GM12864 (cell line): ENCODE measurements at regions not wholly inside any gene's neighbourhood (a gene's known extent, or its start where the extent isn't known, plus 50 kb on each side); places are given as distances from the start of the nearest gene placed in this dataset.

ENCODE experiments used
- DNase-seq: peaks from one replicate; pipeline ENCODE4 v3.0.0-alpha.2; 2011; ENCODE audit warnings: low read depth
- H3K4me3 ChIP-seq: 2 replicates; pipeline ENCODE4 v1.5.1; 2011; ENCODE audit warnings: mild to moderate bottlenecking, low read depth, low read length, control low read depth
- TF ChIP-seq, protein P1 (sequence below): IDR thresholded peaks from 2 replicates; pipeline ENCODE4 v1.5.1; 2011; ENCODE audit warnings: low read depth, mild to moderate bottlenecking, moderate library complexity, low read length, control low read depth, inconsistent platforms; ENCODE audit errors: missing control alignments

DNA sequence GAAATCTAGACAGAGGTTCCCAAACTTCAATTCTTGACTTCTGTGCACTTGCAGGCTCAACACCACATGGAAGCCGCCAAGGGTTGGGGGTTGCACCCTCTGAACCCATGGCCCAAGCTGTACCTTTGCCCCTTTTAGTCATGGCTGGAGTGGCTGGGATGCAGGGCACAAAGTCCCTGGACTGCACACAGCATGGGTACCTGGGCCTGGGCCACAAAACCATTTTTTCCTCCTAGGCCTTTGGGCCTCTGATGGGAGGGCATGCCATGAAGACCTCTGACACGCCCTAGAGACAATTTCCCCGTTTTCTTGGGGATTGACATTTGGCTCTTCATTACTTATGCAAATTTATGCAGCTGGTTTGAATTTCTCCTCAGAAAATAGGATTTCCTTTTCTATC is 342.0 kb downstream of the TPBG start:
- no peak for DNase-seq
- no peak overlapping the region for H3K4me3 ChIP-seq
- TF ChIP-seq, protein P1, sequence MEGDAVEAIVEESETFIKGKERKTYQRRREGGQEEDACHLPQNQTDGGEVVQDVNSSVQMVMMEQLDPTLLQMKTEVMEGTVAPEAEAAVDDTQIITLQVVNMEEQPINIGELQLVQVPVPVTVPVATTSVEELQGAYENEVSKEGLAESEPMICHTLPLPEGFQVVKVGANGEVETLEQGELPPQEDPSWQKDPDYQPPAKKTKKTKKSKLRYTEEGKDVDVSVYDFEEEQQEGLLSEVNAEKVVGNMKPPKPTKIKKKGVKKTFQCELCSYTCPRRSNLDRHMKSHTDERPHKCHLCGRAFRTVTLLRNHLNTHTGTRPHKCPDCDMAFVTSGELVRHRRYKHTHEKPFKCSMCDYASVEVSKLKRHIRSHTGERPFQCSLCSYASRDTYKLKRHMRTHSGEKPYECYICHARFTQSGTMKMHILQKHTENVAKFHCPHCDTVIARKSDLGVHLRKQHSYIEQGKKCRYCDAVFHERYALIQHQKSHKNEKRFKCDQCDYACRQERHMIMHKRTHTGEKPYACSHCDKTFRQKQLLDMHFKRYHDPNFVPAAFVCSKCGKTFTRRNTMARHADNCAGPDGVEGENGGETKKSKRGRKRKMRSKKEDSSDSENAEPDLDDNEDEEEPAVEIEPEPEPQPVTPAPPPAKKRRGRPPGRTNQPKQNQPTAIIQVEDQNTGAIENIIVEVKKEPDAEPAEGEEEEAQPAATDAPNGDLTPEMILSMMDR: no peak

DNA sequence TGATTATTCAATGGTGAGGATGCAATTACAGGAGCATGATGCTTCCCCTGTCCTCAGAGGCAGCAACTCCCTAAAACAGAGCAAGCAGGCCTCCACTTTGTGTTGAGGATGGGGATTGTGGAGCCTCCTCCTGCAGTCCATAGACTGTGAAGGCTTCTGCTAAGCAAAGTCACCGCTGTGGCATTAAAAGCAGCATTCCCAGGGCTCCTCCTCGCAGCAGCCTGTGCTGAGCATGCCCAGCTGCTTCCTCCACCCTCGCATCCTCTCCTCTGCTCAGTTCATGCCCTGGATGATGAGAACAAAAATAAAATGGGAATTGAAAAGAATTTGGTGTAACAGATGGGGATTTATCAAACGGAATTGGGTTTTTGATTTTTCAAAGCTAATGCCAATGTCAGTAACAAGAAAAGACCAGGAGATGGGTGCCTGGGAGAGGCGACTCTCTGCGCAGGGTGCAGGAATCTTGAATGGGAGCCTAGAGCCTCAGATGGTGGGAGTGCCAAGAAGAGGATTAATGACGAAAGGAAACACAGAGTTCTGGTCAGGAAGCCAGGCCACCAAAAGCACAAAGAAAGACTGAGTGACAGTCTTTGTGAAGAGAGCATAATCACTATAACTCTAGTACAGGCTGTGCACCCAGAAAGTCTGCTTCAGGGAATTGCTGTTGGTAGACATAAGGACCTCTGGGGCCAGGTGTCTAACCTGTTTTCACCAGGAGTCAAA is 347.6 kb downstream of the TPBG start:
- no peak overlapping the region for H3K4me3 ChIP-seq
- no peak for DNase-seq
- TF ChIP-seq, protein P1: no peak

DNA sequence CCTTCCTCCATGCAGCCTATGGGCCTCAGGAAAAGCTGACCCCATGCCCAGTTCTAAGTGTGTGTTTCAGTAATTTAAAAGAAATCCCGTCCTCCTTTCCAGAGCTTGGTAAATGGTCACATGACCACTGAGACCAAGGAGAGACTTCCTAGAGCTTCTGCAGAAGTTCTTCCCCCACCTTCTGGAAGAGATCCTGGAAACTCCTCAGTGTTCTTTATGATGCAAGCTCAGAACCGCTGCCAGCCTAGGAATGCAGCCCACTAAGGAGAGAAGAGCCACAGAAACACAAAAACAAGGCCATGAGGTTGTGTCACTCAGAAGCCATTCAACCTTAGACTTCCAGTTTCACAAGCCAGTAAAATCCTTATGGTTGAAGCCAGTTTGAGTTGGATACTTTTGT is 348.4 kb downstream of the TPBG start:
- no peak overlapping the region for H3K4me3 ChIP-seq
- no peak for DNase-seq
- TF ChIP-seq, protein P1: no peak

DNA sequence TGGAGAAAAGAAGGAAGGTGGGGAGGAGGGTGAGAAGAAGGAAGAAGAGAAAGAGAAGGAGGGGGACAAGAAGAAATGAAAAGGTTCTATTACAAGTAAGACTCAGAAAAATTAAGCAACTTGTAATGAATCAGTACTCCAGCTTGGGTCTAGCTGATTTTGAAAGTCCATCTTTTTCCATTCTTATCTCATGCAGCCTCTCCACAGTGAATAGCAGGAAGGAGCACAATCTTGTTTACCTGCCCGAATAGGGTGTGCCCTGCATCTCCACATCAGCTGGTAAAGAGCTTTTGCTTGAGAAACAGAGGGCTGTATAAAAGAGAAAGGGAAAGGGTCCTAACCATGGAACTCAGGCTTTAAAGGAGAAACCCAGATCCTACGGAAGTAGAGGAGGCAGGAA is 348.8 kb downstream of the TPBG start:
- H3K4me3 ChIP-seq: no peak overlapping the region
- no peak for DNase-seq
- TF ChIP-seq, protein P1: peak; percentile 6

DNA sequence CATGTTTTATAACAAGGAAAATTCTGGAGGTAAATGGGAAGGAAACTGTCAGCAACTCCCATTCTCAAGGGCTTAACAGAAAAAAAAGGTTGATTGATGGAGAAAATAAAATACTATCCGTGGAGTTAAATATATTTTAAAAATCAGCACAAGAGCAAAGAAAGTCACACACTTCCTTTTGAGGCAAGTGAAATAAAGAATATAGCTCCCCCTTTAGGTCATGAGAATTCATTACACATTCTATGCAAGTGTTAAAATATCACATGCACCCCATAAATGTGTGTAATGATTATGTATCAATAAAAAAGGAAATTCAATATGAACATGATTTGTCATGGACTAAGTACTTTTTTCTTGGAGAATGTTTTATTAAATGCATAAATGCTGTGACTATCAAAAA is 349.2 kb downstream of the TPBG start:
- TF ChIP-seq, protein P1: peak; percentile 31
- no peak overlapping the region for H3K4me3 ChIP-seq
- no peak for DNase-seq

DNA sequence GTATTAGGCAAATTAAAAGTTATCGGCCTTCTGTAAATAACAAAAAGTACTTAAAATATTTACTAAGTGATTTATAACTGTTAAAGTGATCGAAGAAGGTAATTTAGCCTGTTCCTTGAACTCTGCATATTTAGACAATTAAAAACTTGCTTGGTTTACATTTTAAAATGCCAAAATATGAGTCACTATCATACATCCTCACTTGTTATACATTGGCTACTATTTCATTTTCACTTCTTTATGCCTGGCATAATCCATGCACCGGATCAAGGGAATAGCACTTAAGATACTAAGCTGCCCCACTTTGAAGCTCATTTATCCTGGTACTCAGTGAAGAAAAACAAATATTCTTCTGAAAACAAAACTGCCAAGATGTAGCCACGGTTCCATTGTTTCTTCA is 344.6 kb downstream of the UBE3D start:
- no peak for DNase-seq
- no peak overlapping the region for H3K4me3 ChIP-seq
- TF ChIP-seq, protein P1: no peak

DNA sequence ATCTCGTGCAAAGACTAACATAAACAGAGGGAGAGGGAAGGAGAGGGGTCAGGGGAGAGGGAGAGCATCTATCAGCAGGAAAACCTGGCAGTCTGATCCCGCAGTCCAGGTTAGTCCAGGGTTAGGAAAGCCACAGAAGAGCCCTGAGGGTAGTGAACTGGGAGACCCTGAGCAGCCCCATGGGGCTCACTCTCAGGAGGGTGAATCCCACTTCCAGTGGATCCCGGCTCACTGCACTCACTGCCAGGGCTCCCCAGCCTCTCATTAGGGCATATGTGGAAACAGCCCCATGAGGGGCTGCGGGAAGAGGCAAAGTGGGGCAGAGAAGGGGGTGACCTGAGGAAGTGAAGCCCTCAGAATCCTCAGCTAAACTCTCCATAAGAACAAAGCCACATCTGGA is 329.9 kb downstream of the UBE3D start:
- DNase-seq: no peak
- TF ChIP-seq, protein P1: no peak
- H3K4me3 ChIP-seq: no peak overlapping the region
